ENCODE measurements at regions not wholly inside any gene's neighbourhood (a gene's known extent, or its start where the extent isn't known, plus 50 kb on each side); places are given as distances from the start of the nearest gene placed in this dataset.

DNA sequence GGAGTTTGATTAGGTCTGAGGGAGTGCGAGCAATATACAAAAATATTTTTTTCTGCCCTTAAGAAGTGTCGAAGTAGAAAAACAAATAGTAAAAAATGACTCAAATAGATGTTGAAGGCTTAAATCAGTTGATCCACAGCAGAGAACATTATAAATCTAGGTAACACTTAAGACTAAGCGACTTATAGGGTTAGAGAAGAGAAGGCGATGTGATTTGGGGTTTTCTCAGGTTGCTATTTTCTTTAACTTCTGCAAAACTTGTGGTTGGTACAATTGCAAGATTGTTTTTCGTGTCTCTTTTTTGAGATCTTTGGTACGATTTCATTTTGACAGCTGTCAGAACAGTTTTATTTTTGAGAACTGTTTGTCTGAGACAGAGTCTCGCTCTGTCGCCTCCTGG lies 1479.5 kb downstream of the PCDH7 start:
- no peak for DNase-seq
- no peaks in the 10 kb centered on the region for H3K27me3 ChIP-seq (replicated peaks; ENCODE audit: control insufficient read depth, insufficient read depth, low read length)
- ChIA-PET CTCF (no interaction called here), POLR2A (no interaction called here)
- Mint-ChIP-seq H3K4me3 (ENCODE audit: unreplicated experiment) (no peak overlapping the region), H3K27me3 (ENCODE audit: insufficient read depth, unreplicated experiment) (no peaks in the 10 kb centered on the region), H3K9me3 (ENCODE audit: unreplicated experiment) (no peaks in the 10 kb centered on the region), H3K36me3 (ENCODE audit: insufficient read depth, unreplicated experiment) (no peaks in the 10 kb centered on the region), H3K4me1 (ENCODE audit: low read depth, unreplicated experiment) (no peaks in the 10 kb centered on the region), H3K27ac (ENCODE audit: unreplicated experiment) (no peak overlapping the region)
- H3K4me3 ChIP-seq (ENCODE audit: low read depth, low read length): no peak overlapping the region
- no peaks in the 10 kb centered on the region for H3K36me3 ChIP-seq (ENCODE audit: control insufficient read depth, insufficient read depth, low read length)
- TF ChIP-seq, protein P1, sequence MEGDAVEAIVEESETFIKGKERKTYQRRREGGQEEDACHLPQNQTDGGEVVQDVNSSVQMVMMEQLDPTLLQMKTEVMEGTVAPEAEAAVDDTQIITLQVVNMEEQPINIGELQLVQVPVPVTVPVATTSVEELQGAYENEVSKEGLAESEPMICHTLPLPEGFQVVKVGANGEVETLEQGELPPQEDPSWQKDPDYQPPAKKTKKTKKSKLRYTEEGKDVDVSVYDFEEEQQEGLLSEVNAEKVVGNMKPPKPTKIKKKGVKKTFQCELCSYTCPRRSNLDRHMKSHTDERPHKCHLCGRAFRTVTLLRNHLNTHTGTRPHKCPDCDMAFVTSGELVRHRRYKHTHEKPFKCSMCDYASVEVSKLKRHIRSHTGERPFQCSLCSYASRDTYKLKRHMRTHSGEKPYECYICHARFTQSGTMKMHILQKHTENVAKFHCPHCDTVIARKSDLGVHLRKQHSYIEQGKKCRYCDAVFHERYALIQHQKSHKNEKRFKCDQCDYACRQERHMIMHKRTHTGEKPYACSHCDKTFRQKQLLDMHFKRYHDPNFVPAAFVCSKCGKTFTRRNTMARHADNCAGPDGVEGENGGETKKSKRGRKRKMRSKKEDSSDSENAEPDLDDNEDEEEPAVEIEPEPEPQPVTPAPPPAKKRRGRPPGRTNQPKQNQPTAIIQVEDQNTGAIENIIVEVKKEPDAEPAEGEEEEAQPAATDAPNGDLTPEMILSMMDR (IDR thresholded peaks at IDR 0.05; ENCODE audit: insufficient read depth in 1 of 2, low read depth in 1 of 2, low read length in 1 of 2, severe bottlenecking in 1 of 2, unreplicated experiment in 1 of 2): no peak
- intact Hi-C loops (cut with micrococcal nuclease; ENCODE audit: unreplicated experiment): no loop called here
- H3K9me3 ChIP-seq: no peaks in the 10 kb centered on the region
- H3K4me1 ChIP-seq: no peaks in the 10 kb centered on the region
- no TSS peak for BruUV-seq (replicated peaks)

DNA sequence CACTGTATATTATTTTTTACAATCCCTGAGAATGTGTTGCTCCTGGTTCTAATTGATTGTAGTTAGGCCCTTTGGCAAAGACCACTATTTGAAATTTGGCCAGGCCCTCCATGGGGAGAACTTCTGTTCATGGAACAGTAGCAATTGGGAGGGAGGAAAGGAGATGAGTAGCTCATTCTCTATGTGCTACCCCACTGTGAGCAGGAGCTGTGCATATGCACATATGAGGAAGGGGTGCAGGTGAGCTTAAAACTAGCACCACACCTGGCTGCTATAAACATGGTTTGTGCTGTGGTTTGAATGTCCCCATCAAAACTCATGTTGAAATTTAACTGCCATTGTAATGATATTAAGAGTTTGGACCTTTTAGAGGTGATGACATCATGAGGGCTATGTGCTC lies 1483.2 kb downstream of the PCDH7 start:
- CTCF ChIA-PET: no interaction called here
- POLR2A ChIA-PET: no interaction called here
- intact Hi-C loops (cut with micrococcal nuclease; ENCODE audit: unreplicated experiment): no loop called here
- no peak overlapping the region for H3K27ac Mint-ChIP-seq (ENCODE audit: unreplicated experiment)
- no peaks in the 10 kb centered on the region for H3K9me3 Mint-ChIP-seq (ENCODE audit: unreplicated experiment)
- BruUV-seq (replicated peaks): no TSS peak
- H3K4me3 Mint-ChIP-seq (ENCODE audit: unreplicated experiment): no peak overlapping the region
- Histone ChIP-seq H3K4me3 (ENCODE audit: low read depth, low read length) (no peak overlapping the region), H3K27me3 (replicated peaks; ENCODE audit: control insufficient read depth, insufficient read depth, low read length) (no peaks in the 10 kb centered on the region), H3K9me3 (no peaks in the 10 kb centered on the region), H3K4me1 (no peaks in the 10 kb centered on the region), H3K36me3 (ENCODE audit: control insufficient read depth, insufficient read depth, low read length) (no peaks in the 10 kb centered on the region)
- TF ChIP-seq, protein P1 (IDR thresholded peaks at IDR 0.05; ENCODE audit: insufficient read depth in 1 of 2, low read depth in 1 of 2, low read length in 1 of 2, severe bottlenecking in 1 of 2, unreplicated experiment in 1 of 2): no peak
- no peaks in the 10 kb centered on the region for H3K36me3 Mint-ChIP-seq (ENCODE audit: insufficient read depth, unreplicated experiment)
- no peak for DNase-seq
- no peaks in the 10 kb centered on the region for H3K4me1 Mint-ChIP-seq (ENCODE audit: low read depth, unreplicated experiment)
- no peaks in the 10 kb centered on the region for H3K27me3 Mint-ChIP-seq (ENCODE audit: insufficient read depth, unreplicated experiment)

DNA sequence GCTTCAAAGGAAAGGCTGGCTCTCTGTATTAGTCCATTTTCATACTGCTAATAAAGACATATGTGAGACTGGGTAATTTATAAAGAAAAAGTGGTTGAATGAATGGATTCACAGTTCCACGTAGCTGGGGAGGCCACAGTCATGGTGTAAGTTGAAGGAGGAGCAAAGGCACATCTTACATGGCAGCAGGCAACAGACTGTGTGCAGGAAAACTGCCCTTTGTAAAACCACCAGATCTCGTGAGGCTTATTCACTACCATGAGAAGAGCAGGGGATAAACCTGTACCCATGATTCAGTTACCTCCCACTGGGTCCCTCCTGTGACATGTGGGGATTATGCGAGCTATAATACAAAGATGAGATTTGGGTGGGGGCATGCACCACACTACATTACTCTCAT lies 1486.6 kb downstream of the PCDH7 start:
- H3K4me1 ChIP-seq: no peaks in the 10 kb centered on the region
- no peaks in the 10 kb centered on the region for H3K4me1 Mint-ChIP-seq (ENCODE audit: low read depth, unreplicated experiment)

More for the DNA sequence above, 1486.6 kb downstream of the PCDH7 start:
- intact Hi-C loops (cut with micrococcal nuclease; ENCODE audit: unreplicated experiment): no loop called here
- no peak overlapping the region for H3K4me3 Mint-ChIP-seq (ENCODE audit: unreplicated experiment)
- TF ChIP-seq, protein P1 (IDR thresholded peaks at IDR 0.05; ENCODE audit: insufficient read depth in 1 of 2, low read depth in 1 of 2, low read length in 1 of 2, severe bottlenecking in 1 of 2, unreplicated experiment in 1 of 2): no peak
- POLR2A ChIA-PET: interaction anchor here (0.6 kb wide), 1 partner anchor 1341 kb away, joined by 12 read pairs; no protein-coding TSS in a partner anchor
- no peaks in the 10 kb centered on the region for H3K27me3 ChIP-seq (replicated peaks; ENCODE audit: control insufficient read depth, insufficient read depth, low read length)
- H3K9me3 ChIP-seq: no peaks in the 10 kb centered on the region
- no peak overlapping the region for H3K27ac Mint-ChIP-seq (ENCODE audit: unreplicated experiment)
- no peak overlapping the region for H3K4me3 ChIP-seq (ENCODE audit: low read depth, low read length)
- no peaks in the 10 kb centered on the region for H3K36me3 Mint-ChIP-seq (ENCODE audit: insufficient read depth, unreplicated experiment)
- DNase-seq: no peak
- H3K9me3 Mint-ChIP-seq (ENCODE audit: unreplicated experiment): peaks cover 7% of the 10 kb centered on the region
- CTCF ChIA-PET: no interaction called here
- BruUV-seq (replicated peaks): no TSS peak
- no peaks in the 10 kb centered on the region for H3K36me3 ChIP-seq (ENCODE audit: control insufficient read depth, insufficient read depth, low read length)
- no peaks in the 10 kb centered on the region for H3K27me3 Mint-ChIP-seq (ENCODE audit: insufficient read depth, unreplicated experiment)

All from Caco-2 (cell line).